ENCODE measurements at regions not wholly inside any gene's neighbourhood (a gene's known extent, or its start where the extent isn't known, plus 50 kb on each side); places are given as distances from the start of the nearest gene placed in this dataset.

GRCh38 chr10:121369616-121370015, 228.6 kb downstream of the FGFR2 start:
- H3K4me1 ChIP-seq (ENCODE audit: insufficient read depth) = no peaks in the 10 kb centered on the region
- DNase-seq (ENCODE audit: low spot score) = no peak
- Mint-ChIP-seq H3K4me3 (no peak overlapping the region), H3K27me3 (ENCODE audit: insufficient read depth, low read depth, poor library complexity) (peaks cover 7% of the 10 kb centered on the region), H3K9me3 (no peaks in the 10 kb centered on the region; the same call in 2 of the 3 replicates), H3K36me3 (ENCODE audit: low read depth) (no peaks in the 10 kb centered on the region), H3K27ac (no peak overlapping the region), H3K4me1 (peaks cover 13% of the 10 kb centered on the region)
- H3K36me3 ChIP-seq (ENCODE audit: insufficient read depth) = no peaks in the 10 kb centered on the region
- TF ChIP-seq ETS1 (IDR thresholded peaks at IDR 0.05) = no peak
- TF ChIP-seq ZNF462 (CRISPR knock-in tag; IDR thresholded peaks at IDR 0.05) = no peak
- no peak for TF ChIP-seq POLR2AphosphoS5 (IDR thresholded peaks at IDR 0.05; ENCODE audit: low read depth)
- no peak for TF ChIP-seq EZH2 (IDR thresholded peaks at IDR 0.05; ENCODE audit: low read depth, unreplicated experiment)
- TF ChIP-seq CTCF (conservative IDR thresholded peaks at IDR 0.05; ENCODE audit: low read depth in 2 of 2) = no peak
- TF ChIP-seq ZNF114 (CRISPR knock-in tag; IDR thresholded peaks at IDR 0.05) = no peak
- TF ChIP-seq ZNF331 (CRISPR knock-in tag; IDR thresholded peaks at IDR 0.05; ENCODE audit: low read depth) = no peak
- no peak for TF ChIP-seq REST (IDR thresholded peaks at IDR 0.05; ENCODE audit: unreplicated experiment)
- TF ChIP-seq CREB1 (CRISPR knock-in tag; IDR thresholded peaks at IDR 0.05; ENCODE audit: low read depth) = no peak
- no peak for TF ChIP-seq JUNB (IDR thresholded peaks at IDR 0.05; ENCODE audit: unreplicated experiment)
- no peak for TF ChIP-seq NANOG (IDR thresholded peaks at IDR 0.05; ENCODE audit: borderline replicate concordance)
- TF ChIP-seq EZH2phosphoT487 (IDR thresholded peaks at IDR 0.05; ENCODE audit: unreplicated experiment) = no peak
- no peaks in the 10 kb centered on the region for H3F3A ChIP-seq (replicated peaks; ENCODE audit: low read depth)
- H3K4me3 ChIP-seq = no peak overlapping the region
- H3K4me2 ChIP-seq = no peak overlapping the region
- H3K79me2 ChIP-seq (replicated peaks; ENCODE audit: insufficient read depth) = no peaks in the 10 kb centered on the region
- H4K20me1 ChIP-seq (replicated peaks; ENCODE audit: insufficient read depth) = no peaks in the 10 kb centered on the region
- no peak for ATAC-seq
- no peaks in the 10 kb centered on the region for H3K27me3 ChIP-seq (ENCODE audit: insufficient read depth)
- no peak overlapping the region for H3K27ac ChIP-seq (ENCODE audit: low read depth)
- 0 out of 2 replicates have a peak overlapping the region, but pooled peaks have one; percentile 66 for H2AFZ ChIP-seq
- H3K9me2 ChIP-seq (ENCODE audit: insufficient read depth) = no peaks in the 10 kb centered on the region

Data from GM23338 (cell line).